T47D (cell line): ENCODE measurements at regions not wholly inside any gene's neighbourhood (a gene's known extent, or its start where the extent isn't known, plus 50 kb on each side); places are given as distances from the start of the nearest gene placed in this dataset.
"Not testable (repeated sequence)": the region's sequence is repeated elsewhere in the genome, so short reads cannot be mapped to it uniquely, and the experiment has no call there.

Experiments used
- DNase-seq, 2 experiments: peaks; one replicate each; pipeline versions ENCODE4 v3.0.0 to v3.0.0-alpha.2; 2011 to 2012; ENCODE audit warnings: low read depth in 1 of 2, low spot score in 1 of 2
- JUND ChIP-seq: IDR thresholded peaks from 2 replicates; pipeline ENCODE4 v1.6.1; 2012; ENCODE audit warnings: low read depth
- in situ Hi-C: cut with HindIII; loops from 2 replicates; pipeline ENCODE4 v1.10.0; 2016; ENCODE audit warnings: low sequenced_read_pairs, low pct_unique_long_range_greater_than_20kb

DNA sequence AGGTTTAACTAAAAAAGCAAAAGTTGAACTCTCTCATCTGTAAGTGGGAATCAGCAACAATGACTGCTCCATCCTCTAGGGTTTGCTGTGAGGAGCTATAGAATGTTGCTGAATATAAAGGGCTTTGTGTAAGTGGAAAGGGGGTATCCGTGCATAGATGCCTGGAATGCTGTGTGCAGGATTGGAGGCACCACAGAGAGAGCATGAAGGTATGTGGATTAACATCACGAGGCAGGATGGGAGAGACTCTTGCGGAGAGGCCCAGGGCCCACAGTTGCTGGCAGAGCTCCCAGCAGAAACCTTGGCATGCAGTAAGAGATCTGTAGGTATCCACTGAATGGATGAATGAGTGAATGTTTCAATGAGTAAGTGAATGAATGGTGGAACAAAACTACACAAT, 298.7 kb upstream of the DDI1 start:
- in situ Hi-C loops = no loop called here
- no peak for DNase-seq
- no peak for TF ChIP-seq JUND

DNA sequence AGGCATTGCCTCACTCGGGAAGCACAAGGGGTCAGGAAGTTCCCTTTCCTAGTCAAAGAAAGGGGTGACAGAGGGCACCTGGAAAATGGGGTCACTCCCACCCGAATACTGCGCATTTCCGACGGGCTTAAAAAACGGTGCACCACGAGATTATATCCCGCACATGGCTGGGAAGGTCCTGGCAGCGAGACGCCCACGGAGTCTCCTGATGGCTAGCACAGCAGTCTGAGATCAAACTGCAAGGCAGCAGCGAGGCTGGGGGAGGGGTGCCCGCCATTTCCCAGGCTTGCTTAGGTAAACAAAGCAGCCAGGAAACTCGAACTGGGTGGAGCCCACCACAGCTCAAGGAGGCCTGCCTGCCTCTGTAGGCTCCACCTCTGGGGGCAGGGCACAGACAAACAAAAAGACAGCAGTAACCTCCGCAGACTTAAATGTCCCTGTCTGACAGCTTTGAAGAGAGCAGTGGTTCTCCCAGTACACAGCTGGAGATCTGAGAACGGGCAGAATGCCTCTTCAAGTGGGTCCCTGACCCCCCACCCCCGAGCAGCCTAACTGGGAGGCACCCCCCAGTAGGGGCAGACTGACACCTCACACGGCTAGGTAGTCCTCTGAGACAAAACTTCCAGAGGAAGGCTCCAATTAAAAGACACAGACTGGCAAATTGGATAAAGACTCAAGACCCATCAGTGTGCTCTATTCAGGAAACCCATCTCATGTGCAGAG, 297.2 kb upstream of the DDI1 start:
- in situ Hi-C loops, DNase-seq: not testable (repeated sequence)

DNA sequence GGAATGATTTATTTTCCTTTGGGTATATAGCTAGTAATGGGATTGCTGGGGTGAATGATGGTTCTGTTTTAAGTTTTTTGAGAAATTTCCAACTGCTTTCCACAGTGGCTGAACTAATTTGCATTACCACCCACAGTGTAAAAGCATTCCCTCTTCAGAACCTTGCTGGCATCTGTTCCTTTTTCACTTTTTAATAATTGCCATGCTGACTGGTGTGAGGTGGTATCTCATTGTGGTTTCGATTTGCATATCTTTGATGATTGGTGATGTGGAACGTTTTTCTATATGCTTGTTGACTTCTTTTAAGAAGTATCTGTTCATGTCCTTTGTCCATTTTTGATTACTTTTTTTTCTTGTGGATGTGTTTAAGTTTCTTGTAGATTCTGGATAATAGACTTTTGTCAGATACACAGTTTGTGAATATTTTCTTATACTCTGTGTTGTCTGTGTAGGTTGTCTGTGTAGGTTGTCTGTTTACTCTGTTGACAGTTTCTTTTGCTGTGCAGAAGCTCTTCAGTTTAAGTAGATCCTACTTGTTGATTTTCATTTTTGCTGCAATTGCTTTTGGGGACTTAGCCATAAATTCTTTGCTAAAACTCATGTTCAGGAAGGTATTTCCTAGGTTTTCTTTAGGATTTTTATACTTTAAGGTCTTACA, 291.8 kb upstream of the DDI1 start:
- in situ Hi-C loops = no loop called here
- TF ChIP-seq JUND = no peak
- DNase-seq = no peak

DNA sequence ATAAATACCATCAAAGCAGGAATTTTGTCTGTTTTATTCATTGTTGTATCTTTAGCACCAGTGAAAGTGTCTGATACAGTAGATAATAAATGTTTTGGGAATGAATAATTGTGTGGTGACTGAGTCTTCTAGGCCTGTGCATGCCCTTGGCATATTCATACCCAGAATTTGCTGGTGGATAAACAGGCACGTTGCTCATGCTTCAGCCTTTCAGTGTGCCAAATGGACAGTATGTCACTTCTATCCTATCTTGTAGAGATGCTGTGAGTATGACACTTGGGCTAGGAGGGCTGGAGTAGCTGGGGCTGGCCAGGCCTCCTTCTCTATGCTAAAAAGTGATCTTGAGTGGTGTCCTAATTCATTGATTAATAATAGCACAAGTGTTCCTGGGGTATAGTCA, 287.3 kb upstream of the DDI1 start:
- TF ChIP-seq JUND = no peak
- no peak for DNase-seq
- in situ Hi-C loops = no loop called here

DNA sequence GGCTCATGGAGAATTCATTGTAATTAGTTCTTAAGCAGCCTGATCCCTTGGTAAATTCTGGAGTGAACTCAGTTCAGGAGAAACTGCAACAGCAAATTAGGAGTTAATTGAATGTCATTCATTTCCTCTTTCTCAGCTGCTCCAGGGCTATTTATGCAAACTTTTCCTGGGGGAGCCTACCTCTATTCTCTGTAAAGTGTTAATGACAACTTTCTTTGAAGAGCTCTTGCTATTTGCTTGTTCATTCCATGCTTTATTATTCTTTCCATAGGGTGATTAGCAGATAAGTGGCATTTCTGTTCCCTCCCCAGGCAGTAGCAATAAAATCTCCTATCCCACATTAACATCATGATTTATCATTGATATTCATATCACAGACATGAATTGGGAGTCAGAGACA, 267.6 kb upstream of the DDI1 start:
- no peak for TF ChIP-seq JUND
- in situ Hi-C loops = no loop called here
- no peak for DNase-seq

DNA sequence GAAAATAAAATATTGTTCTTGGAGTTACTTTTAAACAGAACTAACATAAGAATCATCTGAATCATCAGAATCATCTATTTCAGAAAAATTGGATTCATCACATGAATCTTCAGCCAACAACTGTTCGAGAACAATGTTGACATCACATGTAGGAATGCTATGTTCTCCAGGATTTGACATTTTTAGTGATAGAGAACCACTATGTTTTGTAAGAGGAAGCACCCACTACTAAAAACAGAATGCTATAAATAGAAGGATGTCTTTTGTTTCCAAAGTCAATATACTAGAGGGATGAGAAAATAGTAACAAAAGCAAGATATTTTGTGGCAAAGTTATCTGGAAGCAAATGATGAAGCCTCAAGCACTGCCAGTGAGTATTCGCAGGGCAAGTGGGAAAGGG, 263.4 kb upstream of the DDI1 start:
- TF ChIP-seq JUND = no peak
- no peak for DNase-seq
- in situ Hi-C loops = no loop called here

DNA sequence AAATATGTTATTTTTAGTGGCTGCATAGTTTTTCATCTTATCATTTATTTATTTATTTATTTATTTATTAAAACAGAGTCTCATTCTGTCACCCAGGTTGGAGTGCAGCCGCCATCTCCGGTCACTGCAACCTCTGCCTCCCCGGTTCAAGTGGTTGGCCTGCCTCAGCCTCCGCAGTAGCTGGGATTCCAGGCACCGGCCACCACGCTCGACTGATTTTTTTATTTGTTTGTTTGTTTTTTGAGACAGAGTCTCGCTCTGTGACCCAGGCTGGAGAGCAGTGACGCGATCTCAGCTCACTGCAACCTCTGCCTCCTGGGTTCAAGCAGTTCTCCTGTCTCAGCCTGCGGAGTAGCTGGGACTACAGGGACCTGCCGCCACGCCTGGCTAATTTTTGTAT, 262.9 kb upstream of the DDI1 start:
- DNase-seq = no peak
- TF ChIP-seq JUND = no peak
- in situ Hi-C loops = no loop called here

DNA sequence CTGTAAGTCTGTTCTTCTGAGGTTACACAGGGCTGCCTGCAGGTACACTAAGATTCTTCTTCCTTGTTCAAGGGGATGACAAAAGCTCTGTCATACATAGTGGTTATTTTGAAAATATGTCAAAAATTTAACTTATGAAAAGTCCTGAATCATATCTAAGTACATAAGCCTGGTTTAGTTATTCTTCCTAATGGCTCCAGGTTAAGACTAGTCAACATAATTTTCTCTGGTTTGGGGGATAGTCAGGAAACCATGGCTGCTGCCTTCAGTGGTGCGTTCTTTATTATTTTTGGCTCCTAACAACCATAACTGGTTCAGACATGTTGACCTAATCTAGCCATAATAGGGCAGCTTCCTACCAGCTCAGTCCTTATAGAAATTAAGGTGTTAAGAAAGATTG, 257.4 kb upstream of the DDI1 start:
- no peak for DNase-seq
- in situ Hi-C loops = no loop called here
- no peak for TF ChIP-seq JUND

DNA sequence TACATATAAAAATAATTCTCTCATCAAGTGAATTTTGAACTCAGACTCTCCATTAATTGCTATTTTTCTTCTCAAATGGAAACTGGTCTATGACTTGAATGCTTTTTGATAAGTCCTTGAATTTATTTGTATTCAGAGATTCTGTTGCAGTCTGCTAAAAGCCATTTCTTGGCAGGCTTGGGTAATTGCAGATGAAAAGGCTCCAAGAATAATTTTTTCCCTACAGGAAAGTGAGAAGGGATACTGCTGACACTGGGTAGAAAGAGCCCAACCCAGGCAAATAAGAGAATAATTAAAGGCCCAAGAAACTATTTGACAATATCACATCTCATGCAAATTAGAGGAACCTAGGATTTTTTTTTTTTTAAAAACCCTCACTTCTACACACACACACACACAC, 246.5 kb upstream of the DDI1 start:
- no peak for TF ChIP-seq JUND
- DNase-seq = no peak
- in situ Hi-C loops = no loop called here

DNA sequence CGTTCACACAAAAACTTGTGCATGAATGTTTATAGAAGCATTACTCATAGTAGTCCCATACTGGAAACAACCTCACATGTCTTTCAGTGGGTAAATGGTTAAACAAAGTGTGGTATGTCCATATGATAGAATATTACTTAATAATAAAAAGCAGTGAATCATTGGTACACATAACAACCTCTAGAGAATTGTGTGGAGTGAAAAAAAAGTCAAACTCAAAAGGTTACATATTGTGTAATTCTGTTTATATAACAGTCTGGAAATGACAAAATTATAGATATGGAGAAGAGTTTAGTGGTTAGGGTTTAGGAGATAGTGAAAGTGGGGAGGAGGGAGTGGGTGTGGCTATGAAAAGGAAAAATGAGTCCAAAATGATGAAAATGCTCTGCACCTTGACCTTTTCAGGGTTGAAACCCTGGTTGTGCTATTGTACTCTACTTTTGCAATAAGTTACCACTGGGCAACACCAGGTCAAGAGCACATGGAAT, 243.4 kb upstream of the DDI1 start:
- in situ Hi-C loops = no loop called here
- no peak for TF ChIP-seq JUND
- DNase-seq = no peak

DNA sequence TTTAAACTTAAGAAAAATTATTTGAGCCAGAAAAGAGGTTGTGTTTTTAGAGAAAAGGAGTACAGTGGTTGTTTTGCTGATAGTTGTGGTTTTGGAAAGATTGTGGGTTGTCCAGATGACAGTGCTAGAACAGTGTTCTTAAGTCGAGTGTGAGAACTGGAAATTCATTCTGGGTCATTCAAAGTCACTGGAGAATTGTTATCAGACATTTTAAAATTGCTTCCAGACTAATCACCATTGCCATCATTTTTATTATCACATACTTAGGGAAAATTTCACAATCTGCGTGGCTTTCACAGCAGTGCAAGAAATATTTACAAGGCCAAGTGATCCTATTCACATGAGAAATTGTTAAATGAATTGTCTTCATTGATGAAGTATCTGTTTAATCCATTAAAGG, 242.2 kb upstream of the DDI1 start:
- no peak for DNase-seq
- no peak for TF ChIP-seq JUND
- in situ Hi-C loops = no loop called here

DNA sequence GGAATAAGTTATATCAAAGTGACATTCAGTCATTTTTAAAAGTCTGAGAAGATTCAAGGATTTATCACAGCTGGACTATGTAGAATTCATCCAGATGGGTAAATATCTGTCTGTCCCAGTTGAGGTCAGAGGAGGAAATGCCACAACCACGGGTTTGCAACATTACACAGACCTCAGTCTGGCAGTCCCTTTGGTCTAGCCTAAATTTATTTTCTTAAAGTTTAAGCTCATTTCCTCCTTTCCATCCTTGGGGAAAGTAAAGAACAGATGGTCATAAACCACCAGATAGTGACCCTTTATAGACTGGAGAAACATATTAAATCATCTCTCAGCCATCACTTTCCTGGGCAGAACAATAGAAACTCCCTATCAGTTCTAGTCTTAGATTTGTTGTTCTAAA, 238.4 kb upstream of the DDI1 start:
- in situ Hi-C loops = no loop called here
- DNase-seq = no peak
- TF ChIP-seq JUND = no peak

DNA sequence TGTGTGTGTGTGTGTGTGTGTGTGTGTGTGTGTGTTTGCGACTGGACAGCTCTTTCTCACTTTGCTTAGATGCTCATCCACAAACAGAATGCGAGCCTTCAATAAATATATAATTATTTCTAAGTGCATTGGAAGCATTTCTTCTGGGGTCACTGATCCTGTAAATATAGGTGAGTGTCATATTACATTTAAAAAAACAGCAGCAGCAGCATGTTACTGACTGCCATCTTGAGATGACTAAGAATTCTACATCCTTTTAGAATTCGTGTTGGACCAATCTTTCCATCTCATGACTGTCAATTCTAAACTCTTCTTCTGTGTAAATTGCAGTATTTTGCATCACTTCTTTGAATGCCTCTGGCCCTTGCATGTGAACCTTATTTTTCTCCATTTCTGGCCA, 238.0 kb upstream of the DDI1 start:
- TF ChIP-seq JUND = no peak
- DNase-seq = no peak
- in situ Hi-C loops = no loop called here

DNA sequence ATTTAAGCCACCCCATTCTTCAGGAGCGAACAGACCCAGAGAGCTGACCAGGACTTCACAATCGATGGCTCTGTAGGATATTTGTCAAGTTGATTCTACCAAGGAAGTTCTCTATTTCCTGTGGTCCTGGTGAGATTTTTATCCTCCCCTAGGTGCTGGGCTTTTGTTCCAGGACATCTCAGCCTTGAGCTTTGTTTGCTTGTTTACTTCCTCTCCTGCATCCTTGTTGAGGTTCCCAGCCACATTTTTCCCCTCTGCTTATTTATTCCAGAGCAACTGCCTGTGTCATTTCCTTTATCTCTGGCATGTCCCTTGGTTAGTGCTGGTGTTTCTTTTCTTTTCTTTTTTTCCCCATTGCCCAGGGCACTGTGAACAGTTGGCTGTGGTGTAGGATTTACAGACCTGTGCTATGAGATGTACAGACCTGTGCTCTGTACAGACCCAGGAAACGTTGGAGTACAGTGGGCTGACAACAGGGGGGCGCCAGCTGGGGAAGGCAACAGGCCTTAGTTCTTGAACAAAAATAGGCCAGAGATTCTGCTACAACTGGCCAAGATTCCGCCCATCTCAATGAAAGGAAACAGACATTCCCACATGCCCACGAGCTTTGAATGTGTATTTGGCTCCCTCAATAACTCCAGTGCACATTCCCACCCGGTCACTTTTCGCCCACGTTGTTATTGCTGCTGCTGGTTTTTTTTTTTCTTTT, 235.9 kb upstream of the DDI1 start:
- in situ Hi-C loops = no loop called here
- peak in 1 of 2 experiments; percentile 56 for DNase-seq
- TF ChIP-seq JUND = no peak
